ENCODE measurements at regions not wholly inside any gene's neighbourhood (a gene's known extent, or its start where the extent isn't known, plus 50 kb on each side); places are given as distances from the start of the nearest gene placed in this dataset.

DNA sequence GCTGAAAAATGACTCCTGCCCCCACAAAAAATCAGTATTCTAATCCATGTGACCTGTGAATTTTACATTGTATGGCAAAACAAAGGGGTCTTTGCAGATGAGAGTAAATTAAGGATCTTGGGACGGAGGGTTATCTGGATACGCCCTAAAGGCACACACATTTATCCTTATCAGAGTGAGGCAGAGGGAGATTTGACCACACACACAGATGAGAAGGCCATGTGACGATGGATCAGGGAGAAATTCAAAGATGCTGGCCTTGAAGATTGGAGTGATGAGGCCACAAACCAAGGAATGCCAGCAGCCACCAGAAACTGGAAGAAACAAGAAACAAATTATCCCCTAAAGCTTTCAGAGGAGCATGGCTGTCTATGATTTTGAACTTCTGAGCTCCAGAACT lies 288.5 kb downstream of the XXYLT1 start:
- TF ChIP-seq, protein P1, sequence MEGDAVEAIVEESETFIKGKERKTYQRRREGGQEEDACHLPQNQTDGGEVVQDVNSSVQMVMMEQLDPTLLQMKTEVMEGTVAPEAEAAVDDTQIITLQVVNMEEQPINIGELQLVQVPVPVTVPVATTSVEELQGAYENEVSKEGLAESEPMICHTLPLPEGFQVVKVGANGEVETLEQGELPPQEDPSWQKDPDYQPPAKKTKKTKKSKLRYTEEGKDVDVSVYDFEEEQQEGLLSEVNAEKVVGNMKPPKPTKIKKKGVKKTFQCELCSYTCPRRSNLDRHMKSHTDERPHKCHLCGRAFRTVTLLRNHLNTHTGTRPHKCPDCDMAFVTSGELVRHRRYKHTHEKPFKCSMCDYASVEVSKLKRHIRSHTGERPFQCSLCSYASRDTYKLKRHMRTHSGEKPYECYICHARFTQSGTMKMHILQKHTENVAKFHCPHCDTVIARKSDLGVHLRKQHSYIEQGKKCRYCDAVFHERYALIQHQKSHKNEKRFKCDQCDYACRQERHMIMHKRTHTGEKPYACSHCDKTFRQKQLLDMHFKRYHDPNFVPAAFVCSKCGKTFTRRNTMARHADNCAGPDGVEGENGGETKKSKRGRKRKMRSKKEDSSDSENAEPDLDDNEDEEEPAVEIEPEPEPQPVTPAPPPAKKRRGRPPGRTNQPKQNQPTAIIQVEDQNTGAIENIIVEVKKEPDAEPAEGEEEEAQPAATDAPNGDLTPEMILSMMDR (IDR thresholded peaks at IDR 0.05; ENCODE audit: low read depth, low read length, poor library complexity, severe bottlenecking): no peak
- no peak for TF ChIP-seq EZH2phosphoT487 (IDR thresholded peaks at IDR 0.05; ENCODE audit: borderline replicate concordance, low read length)

Measured in DOHH2 (cell line).